Esophagus squamous epithelium (tissue), 4 donors: ENCODE measurements at regions not wholly inside any gene's neighbourhood (a gene's known extent, or its start where the extent isn't known, plus 50 kb on each side); places are given as distances from the start of the nearest gene placed in this dataset.

Source experiments
- CTCF ChIP-seq, 6 experiments: fragments of 450-650 bp in 4 of 6; fragments of 200-600 bp in 2 of 6; sonication (generic) in 2 of 6; IDR thresholded peaks; one replicate each; pipeline ENCODE4 v1.5.1; 2016 to 2019; ENCODE audit warnings: antibody characterized with exemption in 6 of 6, mild to moderate bottlenecking in 4 of 6, moderate library complexity in 4 of 6
- POLR2A ChIP-seq, 4 donors: fragments of 450-650 bp; IDR thresholded peaks; one replicate each; pipeline ENCODE4 v1.6.1; 2017; ENCODE audit warnings: antibody characterized with exemption in 4 of 4, mild to moderate bottlenecking in 4 of 4, moderate library complexity in 3 of 4

DNA sequence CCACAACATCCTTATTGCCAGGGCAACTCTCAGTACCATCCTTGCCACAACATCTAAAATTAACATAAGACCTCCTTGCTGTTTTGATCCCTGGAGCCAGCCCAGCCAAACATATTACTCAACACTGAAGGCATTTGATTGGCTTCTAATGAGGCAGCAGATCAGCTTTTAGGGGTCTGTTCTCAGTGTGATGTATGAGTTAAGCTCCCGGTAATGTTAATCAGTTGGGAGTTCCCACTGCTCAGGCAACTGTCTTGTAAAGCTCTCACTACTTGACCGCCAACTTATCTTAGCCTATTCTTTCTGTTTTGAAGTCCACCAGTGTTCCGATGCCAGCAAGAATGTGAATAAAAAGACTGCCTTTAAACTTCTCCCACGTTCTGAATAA lies 158.9 kb downstream of the FOXB1 start:
- TF ChIP-seq CTCF (IDR thresholded peaks at IDR 0.05) (no peak), POLR2A (IDR thresholded peaks at IDR 0.05) (no peak)
